ENCODE measurements at regions not wholly inside any gene's neighbourhood (a gene's known extent, or its start where the extent isn't known, plus 50 kb on each side); places are given as distances from the start of the nearest gene placed in this dataset.

GRCh38 chr5:102668220-102668932 lies 86.7 kb upstream of the PAM start:
- TF ChIP-seq CTCF (IDR thresholded peaks at IDR 0.05) (no peak), POLR2A (IDR thresholded peaks at IDR 0.05) (no peak)
